ENCODE measurements at regions not wholly inside any gene's neighbourhood (a gene's known extent, or its start where the extent isn't known, plus 50 kb on each side); places are given as distances from the start of the nearest gene placed in this dataset.

- Histone ChIP-seq H3K27ac (peak overlapping the region; percentile 88 to 89), H3K9me3 (no peaks in the 10 kb centered on the region), H3K36me3 (no peaks in the 10 kb centered on the region), H3K4me3 (no peak overlapping the region), H3K27me3 (no peaks in the 10 kb centered on the region), H3K4me1 (peaks cover 0 to 62% (median 30%) of the 10 kb centered on the region in 4 donors)
- no peak for TF ChIP-seq CTCF (IDR thresholded peaks at IDR 0.05)
- no peak for DNase-seq
- intact Hi-C loops (cut with DNase I; ENCODE audit: low total_unique reads), result loop anchor here (10.0 kb wide), 1 partner anchor 93 kb away; no protein-coding TSS in a partner anchor
Measured at GRCh38 chr7:25752154-25752553, 399.8 kb upstream of the NFE2L3 start.

GRCh38 chr7:25752967-25753791 lies 398.8 kb upstream of the NFE2L3 start:
- H3K27ac ChIP-seq, result peak overlapping the region; percentile 88 to 89
- H3K4me3 ChIP-seq, result no peak overlapping the region
- H3K9me3 ChIP-seq, result no peaks in the 10 kb centered on the region
- TF ChIP-seq CTCF (IDR thresholded peaks at IDR 0.05), result no peak
- peak; percentile 86 to 87 for DNase-seq
- peaks cover 0 to 65% (median 31%) of the 10 kb centered on the region in 4 donors for H3K4me1 ChIP-seq
- H3K36me3 ChIP-seq, result no peaks in the 10 kb centered on the region
- no peaks in the 10 kb centered on the region for H3K27me3 ChIP-seq
- intact Hi-C loops (cut with DNase I; ENCODE audit: low total_unique reads), result loop anchor here (10.0 kb wide), 1 partner anchor 92 kb away; no protein-coding TSS in a partner anchor

GRCh38 chr7:25753837-25754236 lies 398.2 kb upstream of the NFE2L3 start:
- Histone ChIP-seq H3K9me3 (no peaks in the 10 kb centered on the region), H3K27me3 (no peaks in the 10 kb centered on the region), H3K36me3 (no peaks in the 10 kb centered on the region), H3K4me3 (no peak overlapping the region), H3K27ac (peak overlapping the region; percentile 88 to 89), H3K4me1 (peaks cover 0 to 71% (median 31%) of the 10 kb centered on the region in 4 donors)
- DNase-seq, result peak; percentile 37 to 79
- intact Hi-C loops (cut with DNase I; ENCODE audit: low total_unique reads), result loop anchor here (10.0 kb wide), 1 partner anchor 91 kb away; no protein-coding TSS in a partner anchor
- no peak for TF ChIP-seq CTCF (IDR thresholded peaks at IDR 0.05)

GRCh38 chr7:25754333-25754732 lies 397.7 kb upstream of the NFE2L3 start:
- DNase-seq, result peak; percentile 86 to 92
- H3K27me3 ChIP-seq, result no peaks in the 10 kb centered on the region
- peaks cover 0 to 76% (median 33%) of the 10 kb centered on the region in 4 donors for H3K4me1 ChIP-seq
- intact Hi-C loops (cut with DNase I; ENCODE audit: low total_unique reads), result loop anchor here (10.0 kb wide), 1 partner anchor 90 kb away; no protein-coding TSS in a partner anchor
- H3K4me3 ChIP-seq, result no peak overlapping the region
- no peak for TF ChIP-seq CTCF (IDR thresholded peaks at IDR 0.05)
- no peaks in the 10 kb centered on the region for H3K9me3 ChIP-seq
- H3K27ac ChIP-seq, result peak overlapping the region; percentile 88 to 89
- no peaks in the 10 kb centered on the region for H3K36me3 ChIP-seq

GRCh38 chr7:25754751-25755150 lies 397.2 kb upstream of the NFE2L3 start:
- peaks cover 0 to 80% (median 35%) of the 10 kb centered on the region in 4 donors for H3K4me1 ChIP-seq
- H3K36me3 ChIP-seq, result no peaks in the 10 kb centered on the region
- no peak for TF ChIP-seq CTCF (IDR thresholded peaks at IDR 0.05)
- H3K4me3 ChIP-seq, result no peak overlapping the region
- intact Hi-C loops (cut with DNase I; ENCODE audit: low total_unique reads), result loop anchor here (10.0 kb wide), 1 partner anchor 90 kb away; no protein-coding TSS in a partner anchor
- H3K27me3 ChIP-seq, result no peaks in the 10 kb centered on the region
- H3K9me3 ChIP-seq, result no peaks in the 10 kb centered on the region
- H3K27ac ChIP-seq, result peak overlapping the region; percentile 88 to 89
- no peak for DNase-seq
